ENCODE measurements at regions not wholly inside any gene's neighbourhood (a gene's known extent, or its start where the extent isn't known, plus 50 kb on each side); places are given as distances from the start of the nearest gene placed in this dataset.

DNA sequence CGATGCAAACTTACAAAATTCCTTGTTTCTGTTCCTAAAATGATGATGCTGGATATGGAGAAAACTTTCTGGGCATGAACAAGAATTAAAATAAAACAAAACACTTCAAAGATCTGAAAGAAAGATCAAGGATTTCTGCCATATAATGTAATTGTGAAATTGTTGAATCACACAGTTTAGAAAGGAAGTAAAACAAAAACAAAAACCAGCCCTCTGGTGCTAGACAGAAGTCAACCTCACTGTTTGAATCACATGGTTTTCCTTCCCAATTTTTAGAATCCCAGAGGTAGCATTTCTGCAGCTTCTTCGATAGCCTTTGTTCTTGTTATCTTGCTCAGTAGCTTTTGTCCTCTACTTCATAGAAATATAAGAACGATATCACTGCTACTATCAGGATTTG lies 118.2 kb upstream of the ARGLU1 start:
- no peak for DNase-seq

DNA sequence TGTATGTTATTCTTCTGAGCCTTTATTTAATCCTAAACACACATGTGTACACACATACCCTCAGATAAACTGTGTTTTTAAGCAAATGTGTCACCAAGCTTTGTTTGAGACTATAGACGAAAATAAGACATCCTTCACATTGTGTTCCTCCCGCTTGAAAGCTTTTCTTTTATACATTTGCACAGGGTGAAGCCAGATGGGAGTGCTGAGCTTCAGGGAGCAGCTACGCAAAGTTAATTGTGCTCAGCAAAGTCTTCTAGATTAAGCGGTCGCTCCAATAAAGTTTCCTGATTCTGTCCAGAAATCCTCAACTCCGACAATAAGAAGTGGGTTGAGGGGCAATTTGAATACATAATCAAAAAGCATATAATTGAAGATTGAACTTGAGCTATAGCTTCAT lies 117.2 kb upstream of the ARGLU1 start:
- no peak for DNase-seq

DNA sequence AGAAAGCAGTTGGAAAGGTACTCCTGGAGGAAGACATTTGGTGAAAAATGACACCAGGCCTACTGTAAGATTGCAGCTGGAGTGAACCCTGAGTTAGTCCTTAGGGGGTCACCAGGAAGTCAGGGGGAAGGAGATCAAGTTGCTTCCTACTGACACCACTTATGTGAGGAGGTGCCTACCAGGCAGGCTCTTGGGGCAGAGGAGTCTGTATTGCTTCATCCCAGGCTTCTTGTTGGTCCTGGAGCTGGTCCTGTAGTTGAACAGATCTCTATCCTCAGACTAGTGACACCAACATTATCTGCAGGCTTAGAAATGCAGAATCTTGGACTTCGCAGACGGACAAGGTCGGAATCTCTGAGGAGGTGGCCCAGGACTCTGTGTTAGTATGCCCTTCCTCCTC lies 116.0 kb upstream of the ARGLU1 start:
- DNase-seq, result no peak

DNA sequence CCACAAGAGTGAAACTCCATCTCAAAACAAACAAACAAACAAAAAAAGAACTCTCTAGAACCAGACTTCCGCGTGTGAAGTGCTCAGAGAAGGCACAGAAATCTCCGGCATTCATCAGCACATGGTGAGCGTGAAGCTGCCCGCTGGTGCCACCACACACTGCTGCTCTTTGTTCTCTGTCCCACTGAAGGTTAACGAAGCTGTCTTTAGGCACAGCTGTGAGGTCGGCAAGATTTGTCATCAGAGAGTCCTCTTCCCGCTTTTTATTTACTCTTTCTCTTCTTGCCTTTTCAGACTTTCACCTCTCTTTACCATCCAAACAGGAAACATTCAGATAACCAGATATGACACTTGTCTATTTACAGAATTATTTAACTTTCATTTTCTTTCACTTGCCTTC lies 115.2 kb upstream of the ARGLU1 start:
- DNase-seq, result no peak

DNA sequence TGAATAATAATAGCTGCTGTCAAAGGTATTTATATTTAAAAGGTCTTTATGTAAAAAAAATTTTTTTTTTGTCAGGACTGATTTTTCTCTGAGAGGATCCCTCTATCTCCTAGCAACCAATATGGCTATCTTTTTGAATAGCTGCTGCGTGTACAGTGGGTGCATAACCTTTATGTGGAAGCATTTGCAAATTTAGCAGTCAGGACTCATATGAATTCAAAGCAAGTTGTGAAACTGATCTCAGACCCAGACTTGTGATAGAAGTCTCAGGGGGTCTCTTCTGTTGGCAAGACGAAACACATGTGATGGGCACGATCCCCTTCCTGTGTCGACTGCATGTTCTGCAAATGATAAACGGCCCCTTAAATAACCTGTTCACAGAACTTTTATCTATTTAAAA lies 114.1 kb upstream of the ARGLU1 start:
- DNase-seq, result no peak

- no peak for DNase-seq
These were observed 113.6 kb upstream of the ARGLU1 start for GRCh38 chr13:106681536-106681935.

- no peak for DNase-seq
These were observed 113.0 kb upstream of the ARGLU1 start for GRCh38 chr13:106680796-106681472.

DNA sequence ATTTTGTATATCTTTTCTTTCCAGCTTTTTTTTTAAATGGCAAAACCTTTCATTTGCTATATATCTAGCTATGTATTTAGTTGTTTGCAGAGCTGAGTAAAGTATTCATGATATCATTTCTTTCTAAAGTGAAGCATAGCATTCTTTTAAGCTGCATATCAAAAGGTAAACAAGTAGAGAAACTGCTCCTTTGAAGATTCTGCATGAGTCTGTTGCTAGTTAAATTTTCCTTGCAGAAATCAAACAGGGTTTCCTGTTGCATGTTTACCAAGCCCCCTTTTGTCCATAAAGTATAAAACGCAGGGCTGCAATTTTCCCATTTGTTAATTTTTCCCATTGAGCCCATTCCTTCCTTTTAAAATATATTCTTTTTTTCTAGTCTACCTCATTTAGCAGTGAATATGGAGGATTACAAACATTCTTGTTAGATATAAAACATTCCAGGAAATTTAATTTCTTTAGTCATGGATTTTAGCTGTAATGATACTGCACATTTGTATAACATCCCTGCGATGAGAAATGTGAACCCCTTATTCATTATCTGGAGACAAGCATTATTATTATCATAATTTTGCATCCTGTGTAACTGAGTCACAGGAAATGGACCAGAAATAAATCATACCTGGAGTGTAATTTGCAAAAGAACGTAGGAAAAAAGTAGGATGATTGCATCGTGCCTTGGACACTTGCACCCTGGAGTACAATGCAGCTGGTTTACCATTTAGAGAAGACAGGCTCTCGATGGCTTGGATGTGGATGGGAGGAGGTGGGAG lies 110.9 kb upstream of the ARGLU1 start:
- DNase-seq, result no peak

DNA sequence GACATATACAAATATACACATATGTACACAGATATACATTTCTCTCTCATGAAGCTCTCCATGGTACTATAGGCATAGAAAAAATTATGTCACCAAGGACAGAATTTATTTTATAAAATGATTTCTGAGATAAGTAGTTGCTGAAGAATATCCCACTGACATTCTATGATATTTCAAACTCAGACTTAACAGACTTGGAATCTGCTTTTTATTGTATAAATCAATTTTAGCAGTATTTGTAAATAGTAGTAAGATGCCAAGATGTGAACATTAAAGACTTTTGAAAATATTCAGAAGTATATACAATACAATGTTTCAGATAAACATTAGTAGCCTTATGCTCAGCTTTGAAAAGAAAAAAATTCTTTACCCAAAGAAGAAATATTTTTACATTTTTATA lies 107.4 kb upstream of the ARGLU1 start:
- no peak for DNase-seq

DNA sequence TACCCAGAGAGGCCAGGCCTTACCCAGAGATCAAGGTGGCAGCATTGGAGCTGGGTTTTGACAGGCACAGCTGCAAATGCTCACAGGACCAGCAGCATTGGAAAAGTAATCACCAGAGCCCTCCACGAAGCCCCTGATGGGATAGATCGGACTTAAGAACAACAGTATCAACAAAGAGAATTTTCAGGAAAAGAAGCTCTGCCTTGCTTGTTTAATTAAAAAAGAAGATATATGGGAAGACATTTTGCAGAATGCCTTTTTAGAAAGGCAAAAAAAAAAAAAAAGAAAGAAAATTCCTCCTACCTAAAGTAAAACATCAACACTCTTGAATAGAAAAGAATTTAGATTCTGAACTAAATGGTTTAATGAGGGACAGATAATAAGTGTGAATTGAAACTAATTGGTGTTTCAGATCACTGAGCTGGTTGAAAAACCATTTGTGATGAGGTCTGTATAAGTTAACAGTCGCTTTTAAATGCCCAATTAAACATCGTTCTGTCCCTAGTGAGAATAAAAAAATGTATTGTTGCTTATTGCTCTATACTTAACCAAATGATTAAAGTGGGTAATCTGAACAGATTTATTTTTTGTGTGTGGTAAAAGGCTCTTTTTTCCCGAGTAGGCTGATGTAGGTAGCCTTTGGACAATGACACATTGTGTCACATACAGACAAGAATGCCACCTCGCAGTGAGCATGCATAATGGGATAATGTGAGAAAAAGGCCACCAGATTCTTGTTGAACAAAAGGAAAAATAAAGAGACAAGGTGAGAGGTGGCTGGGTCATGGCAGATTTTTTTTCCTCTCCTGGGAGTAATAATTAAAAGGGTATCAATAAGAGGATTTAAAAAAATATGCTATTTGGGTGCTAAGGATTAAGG lies 93.0 kb upstream of the ARGLU1 start:
- DNase-seq, result no peak

GRCh38 chr13:106657104-106657503 lies 89.2 kb upstream of the ARGLU1 start:
- no peak for DNase-seq

DNA sequence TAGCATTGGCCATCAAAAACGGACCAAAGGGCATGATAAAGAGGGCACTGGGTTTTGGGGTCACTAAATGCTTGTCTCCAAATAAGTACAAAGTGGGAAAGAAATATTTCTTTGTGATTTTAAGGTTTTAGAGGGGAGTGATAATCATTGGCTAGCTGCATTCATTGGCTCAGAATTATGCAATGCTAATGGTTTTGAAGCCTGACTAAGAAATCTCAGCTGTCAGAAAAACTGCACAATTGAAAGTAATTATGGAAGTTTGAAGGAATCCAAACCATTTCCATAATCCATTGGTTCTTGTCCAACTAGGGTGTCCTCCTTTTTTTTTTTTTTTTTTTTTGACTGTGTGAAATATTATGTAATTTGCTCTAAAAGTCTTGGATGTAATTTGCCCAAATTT lies 88.2 kb upstream of the ARGLU1 start:
- no peak for DNase-seq

- no peak for DNase-seq
These were observed 83.5 kb upstream of the ARGLU1 start for GRCh38 chr13:106651442-106651841.

- DNase-seq, result no peak
These were observed 82.8 kb upstream of the ARGLU1 start for GRCh38 chr13:106650690-106651205.

- no peak for DNase-seq
These were observed 81.6 kb upstream of the ARGLU1 start for GRCh38 chr13:106649495-106649894.

DNA sequence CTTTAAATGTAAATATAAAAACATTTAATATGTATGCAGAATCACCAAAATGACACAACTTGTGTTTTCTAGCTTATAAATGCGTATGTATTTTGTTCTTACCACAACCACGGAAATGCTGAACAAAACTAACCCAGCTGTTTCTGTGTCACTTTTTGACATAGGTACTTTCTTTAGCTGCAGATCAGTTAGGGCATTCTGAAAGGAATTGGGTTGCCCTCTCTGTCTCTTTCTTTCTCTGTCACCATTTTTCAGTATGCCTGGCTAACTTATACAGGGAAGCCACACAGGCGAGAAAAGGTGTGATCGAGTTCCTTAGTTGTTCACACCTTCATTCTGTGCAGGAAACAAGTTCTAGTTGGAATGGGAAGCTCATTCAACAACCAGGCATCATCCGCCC lies 72.6 kb upstream of the ARGLU1 start:
- DNase-seq, result no peak

DNA sequence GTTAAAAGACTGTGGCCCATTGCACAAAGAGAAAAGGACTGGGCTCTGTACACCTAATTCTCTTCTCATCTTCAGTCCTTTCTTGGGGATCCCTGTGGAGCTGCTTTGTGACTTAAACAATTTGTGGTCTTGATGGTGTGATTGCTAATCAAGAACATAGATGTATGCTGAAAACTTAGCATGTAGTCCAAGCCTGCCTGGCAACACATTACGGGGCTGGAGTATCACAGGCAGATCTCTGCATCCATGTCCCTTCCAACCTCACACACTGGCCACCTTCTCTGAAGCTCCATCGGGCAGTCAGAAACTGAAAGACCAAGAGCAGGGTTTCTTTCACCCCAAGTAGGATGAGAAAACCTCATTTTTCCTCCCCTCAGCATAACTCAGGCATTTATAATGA lies 69.6 kb upstream of the ARGLU1 start:
- no peak for DNase-seq

- DNase-seq, result no peak
These were observed 68.6 kb upstream of the ARGLU1 start for GRCh38 chr13:106636492-106636891.

DNA sequence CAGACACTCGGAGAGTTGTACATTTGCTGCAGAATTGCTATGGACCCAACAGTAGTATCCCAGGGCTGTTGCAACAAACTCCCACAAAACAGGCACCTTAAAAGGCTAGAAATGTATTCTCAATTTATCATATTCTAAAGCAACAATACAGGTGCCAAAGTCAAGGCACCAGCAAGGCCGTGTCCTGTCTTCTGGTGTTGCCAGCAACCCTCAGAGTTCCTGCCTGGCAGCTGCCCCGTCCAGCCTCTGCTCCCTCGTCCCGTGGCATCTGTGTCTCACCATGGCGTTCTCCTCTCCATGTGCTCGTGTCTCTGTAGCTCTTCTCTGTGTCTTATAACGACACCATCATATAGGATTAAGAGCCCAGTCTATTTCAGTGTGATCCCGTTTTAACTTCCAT lies 67.7 kb upstream of the ARGLU1 start:
- no peak for DNase-seq

GRCh38 chr13:106633321-106633720 lies 65.4 kb upstream of the ARGLU1 start:
- no peak for DNase-seq

GRCh38 chr13:106630650-106631049 lies 62.7 kb upstream of the ARGLU1 start:
- DNase-seq, result no peak

DNA sequence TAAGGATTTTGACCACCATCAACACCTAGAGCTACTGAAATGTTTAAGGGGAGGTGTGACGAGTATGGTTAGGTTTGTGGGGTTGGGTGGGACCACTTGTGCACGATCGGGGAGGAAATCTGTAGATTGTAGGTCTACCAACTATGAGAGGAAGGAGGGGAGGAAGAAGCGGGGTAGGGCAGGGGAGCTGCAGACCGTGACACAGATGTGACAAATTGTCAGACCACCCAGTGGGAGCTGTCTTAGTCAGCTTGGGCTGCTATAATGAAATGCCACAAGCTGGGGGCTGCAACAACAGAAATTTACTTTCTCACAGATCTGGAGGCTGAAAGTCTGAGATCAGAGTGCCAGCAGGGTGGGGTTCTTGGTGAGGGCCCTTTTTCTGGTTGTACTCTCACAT lies 62.2 kb upstream of the ARGLU1 start:
- no peak for DNase-seq

DNA sequence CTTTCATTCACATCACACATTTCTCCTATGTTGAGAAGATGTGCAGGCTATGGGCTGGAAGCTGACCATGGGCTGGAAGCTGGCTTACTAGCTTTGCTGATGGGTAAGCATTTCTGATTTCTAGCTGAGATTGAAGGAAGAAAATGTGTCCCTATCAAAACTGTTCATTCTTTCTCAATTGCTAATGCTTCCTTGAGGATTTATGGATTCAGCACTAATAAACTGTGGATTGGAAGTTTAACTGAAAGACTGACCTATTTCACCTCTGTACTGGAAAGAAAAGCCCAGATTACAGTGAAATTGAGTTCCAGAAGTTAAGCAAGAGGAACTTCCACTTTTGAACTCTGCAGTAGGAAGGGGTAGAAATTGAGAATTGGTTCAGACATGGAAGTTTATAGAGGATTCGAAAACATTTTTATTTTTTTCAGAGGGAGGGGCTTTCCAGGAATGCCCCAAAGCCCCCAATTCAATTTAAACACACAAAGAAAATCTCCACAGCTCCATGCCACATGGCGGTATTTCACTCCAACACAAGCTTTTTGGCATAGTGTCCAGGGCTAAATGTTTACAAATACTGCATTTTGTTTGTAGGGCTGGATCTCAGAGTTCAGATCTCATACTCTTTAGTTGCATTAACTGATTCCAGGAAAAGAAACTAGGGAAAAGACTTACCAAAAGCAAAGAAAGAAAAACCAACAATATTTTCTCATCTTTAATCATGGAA lies 61.2 kb upstream of the ARGLU1 start:
- DNase-seq, result no peak

Measured in left hindlimb (tissue), 1 donor.